Osteocyte (in vitro differentiated cells): ENCODE measurements at regions not wholly inside any gene's neighbourhood (a gene's known extent, or its start where the extent isn't known, plus 50 kb on each side); places are given as distances from the start of the nearest gene placed in this dataset.

ENCODE experiments used
- DNase-seq: peaks from one replicate; pipeline ENCODE4 v3.0.0; 2021; ENCODE audit warnings: mixed read lengths; ENCODE audit not compliant: unreplicated experiment; ENCODE audit errors: extremely low spot score
- H3K27ac Mint-ChIP-seq: one replicate; pipeline ENCODE4 v1.8.0; 2021; ENCODE audit warnings: mild to moderate bottlenecking, mixed read lengths; ENCODE audit not compliant: unreplicated experiment
- H3K27me3 Mint-ChIP-seq: one replicate; pipeline ENCODE4 v1.8.0; 2021; ENCODE audit warnings: mixed read lengths; ENCODE audit not compliant: unreplicated experiment
- H3K36me3 Mint-ChIP-seq: one replicate; pipeline ENCODE4 v1.8.0; 2021; ENCODE audit warnings: mixed read lengths; ENCODE audit not compliant: unreplicated experiment
- H3K4me1 Mint-ChIP-seq: one replicate; pipeline ENCODE4 v1.8.0; 2021; ENCODE audit warnings: mixed read lengths; ENCODE audit not compliant: unreplicated experiment
- H3K4me3 Mint-ChIP-seq: one replicate; pipeline ENCODE4 v1.8.0; 2021; ENCODE audit warnings: mild to moderate bottlenecking, moderate library complexity, mixed read lengths; ENCODE audit not compliant: unreplicated experiment
- H3K9me3 Mint-ChIP-seq: one replicate; pipeline ENCODE4 v1.8.0; 2021; ENCODE audit warnings: mixed read lengths; ENCODE audit not compliant: unreplicated experiment
- TF ChIP-seq, protein P1 (sequence below): fragments of 200-600 bp; sonication (generic); IDR thresholded peaks from 2 replicates; pipeline ENCODE4 v1.5.0; 2021; ENCODE audit warnings: antibody characterized with exemption, mild to moderate bottlenecking, moderate library complexity

GRCh38 chr21:19510653-19511052, 1107.1 kb upstream of the TMPRSS15 start:
- Mint-ChIP-seq H3K9me3 (peaks cover 25% of the 10 kb centered on the region), H3K4me3 (no peak overlapping the region), H3K27me3 (no peaks in the 10 kb centered on the region), H3K4me1 (peaks cover 1% of the 10 kb centered on the region), H3K27ac (no peak overlapping the region), H3K36me3 (no peaks in the 10 kb centered on the region)
- TF ChIP-seq, protein P1, sequence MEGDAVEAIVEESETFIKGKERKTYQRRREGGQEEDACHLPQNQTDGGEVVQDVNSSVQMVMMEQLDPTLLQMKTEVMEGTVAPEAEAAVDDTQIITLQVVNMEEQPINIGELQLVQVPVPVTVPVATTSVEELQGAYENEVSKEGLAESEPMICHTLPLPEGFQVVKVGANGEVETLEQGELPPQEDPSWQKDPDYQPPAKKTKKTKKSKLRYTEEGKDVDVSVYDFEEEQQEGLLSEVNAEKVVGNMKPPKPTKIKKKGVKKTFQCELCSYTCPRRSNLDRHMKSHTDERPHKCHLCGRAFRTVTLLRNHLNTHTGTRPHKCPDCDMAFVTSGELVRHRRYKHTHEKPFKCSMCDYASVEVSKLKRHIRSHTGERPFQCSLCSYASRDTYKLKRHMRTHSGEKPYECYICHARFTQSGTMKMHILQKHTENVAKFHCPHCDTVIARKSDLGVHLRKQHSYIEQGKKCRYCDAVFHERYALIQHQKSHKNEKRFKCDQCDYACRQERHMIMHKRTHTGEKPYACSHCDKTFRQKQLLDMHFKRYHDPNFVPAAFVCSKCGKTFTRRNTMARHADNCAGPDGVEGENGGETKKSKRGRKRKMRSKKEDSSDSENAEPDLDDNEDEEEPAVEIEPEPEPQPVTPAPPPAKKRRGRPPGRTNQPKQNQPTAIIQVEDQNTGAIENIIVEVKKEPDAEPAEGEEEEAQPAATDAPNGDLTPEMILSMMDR = peak; percentile 15
- no peak for DNase-seq

DNA sequence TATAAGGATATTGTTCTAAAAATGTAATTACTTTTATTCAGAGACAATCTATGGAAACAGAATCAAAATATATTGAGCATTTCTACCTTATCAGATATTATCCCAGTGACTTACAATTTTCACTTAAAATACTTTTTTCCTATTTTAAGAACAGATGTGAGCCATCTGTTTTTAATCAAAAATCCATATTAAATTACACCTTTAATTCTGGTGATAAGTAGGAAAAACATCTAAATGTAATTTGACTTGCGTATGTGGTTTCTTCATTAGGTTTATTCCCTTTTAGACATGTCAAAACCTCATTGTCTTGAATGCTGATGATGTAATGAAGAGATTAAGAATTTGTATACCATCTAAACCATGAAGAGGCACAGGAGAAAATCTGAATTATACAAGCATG, 1118.8 kb upstream of the TMPRSS15 start:
- TF ChIP-seq, protein P1 = no peak
- Mint-ChIP-seq H3K27ac (no peak overlapping the region), H3K36me3 (no peaks in the 10 kb centered on the region), H3K27me3 (no peaks in the 10 kb centered on the region), H3K9me3 (peaks cover 4% of the 10 kb centered on the region), H3K4me1 (peaks cover 32% of the 10 kb centered on the region), H3K4me3 (no peak overlapping the region)
- DNase-seq = no peak

- peaks cover 4% of the 10 kb centered on the region for H3K9me3 Mint-ChIP-seq
- no peak overlapping the region for H3K27ac Mint-ChIP-seq
- H3K4me1 Mint-ChIP-seq = peaks cover 32% of the 10 kb centered on the region
- no peaks in the 10 kb centered on the region for H3K27me3 Mint-ChIP-seq
- no peaks in the 10 kb centered on the region for H3K36me3 Mint-ChIP-seq
- TF ChIP-seq, protein P1 = no peak
- H3K4me3 Mint-ChIP-seq = no peak overlapping the region
- DNase-seq = no peak
Observed at GRCh38 chr21:19523061-19523460, 1119.5 kb upstream of the TMPRSS15 start.

DNA sequence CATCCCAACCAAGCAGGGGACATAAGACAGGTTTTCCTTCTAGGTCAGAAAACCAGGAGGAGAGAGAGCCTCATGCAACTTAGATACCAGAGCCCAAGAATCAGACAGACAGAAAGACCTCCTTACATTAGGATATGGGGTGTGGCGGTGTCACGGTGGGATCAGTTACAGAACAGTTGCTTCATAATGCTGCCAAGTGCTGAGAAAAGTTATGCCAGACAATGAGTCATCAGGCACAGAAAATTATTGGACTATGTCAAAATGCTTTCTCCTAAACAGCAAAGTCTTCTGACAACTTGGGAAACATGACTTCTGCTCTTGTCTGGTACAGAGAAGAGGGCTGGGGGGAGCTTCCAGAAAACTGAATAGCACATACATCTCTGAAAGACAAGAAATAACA, 1120.2 kb upstream of the TMPRSS15 start:
- Mint-ChIP-seq H3K4me1 (peaks cover 32% of the 10 kb centered on the region), H3K9me3 (peaks cover 4% of the 10 kb centered on the region), H3K27me3 (no peaks in the 10 kb centered on the region), H3K27ac (peak overlapping the region; percentile 89), H3K36me3 (no peaks in the 10 kb centered on the region), H3K4me3 (no peak overlapping the region)
- TF ChIP-seq, protein P1 = no peak
- no peak for DNase-seq

GRCh38 chr21:19529031-19529430, 1125.4 kb upstream of the TMPRSS15 start:
- no peak for DNase-seq
- Mint-ChIP-seq H3K4me3 (no peak overlapping the region), H3K36me3 (no peaks in the 10 kb centered on the region), H3K9me3 (peaks cover 4% of the 10 kb centered on the region), H3K27ac (no peak overlapping the region), H3K27me3 (no peaks in the 10 kb centered on the region), H3K4me1 (peaks cover 17% of the 10 kb centered on the region)
- TF ChIP-seq, protein P1 = no peak
